Activated effector memory CD4-positive, alpha-beta T cell treated with anti-CD3 and anti-CD28 coated beads, Interleukin-2, amount 50 U/mL, for 16 hours (primary cell): ENCODE measurements at regions not wholly inside any gene's neighbourhood (a gene's known extent, or its start where the extent isn't known, plus 50 kb on each side); places are given as distances from the start of the nearest gene placed in this dataset.

Experiments used
- DNase-seq: peaks from one replicate; pipeline ENCODE4 v3.0.0-alpha.2; 2020

GRCh38 chr4:179751669-179752068 is 2309.4 kb upstream of the AGA start:
- no peak for DNase-seq

- no peak for DNase-seq
Measured at GRCh38 chr4:179755322-179755721, 2313.1 kb upstream of the AGA start.

- DNase-seq = no peak
Measured at GRCh38 chr4:179757641-179758040, 2315.4 kb upstream of the AGA start.

- DNase-seq = no peak
Measured at GRCh38 chr4:179762840-179763239, 2320.6 kb upstream of the AGA start.

GRCh38 chr4:179766938-179767337 is 2324.7 kb upstream of the AGA start:
- no peak for DNase-seq

GRCh38 chr4:179768996-179769395 is 2326.8 kb upstream of the AGA start:
- DNase-seq = no peak

GRCh38 chr4:179797738-179798137 is 2355.5 kb upstream of the AGA start:
- no peak for DNase-seq

- DNase-seq = no peak
Measured at GRCh38 chr4:179803857-179804256, 2361.6 kb upstream of the AGA start.

- DNase-seq = no peak
Measured at GRCh38 chr4:179804440-179804839, 2362.2 kb upstream of the AGA start.

- no peak for DNase-seq
Measured at GRCh38 chr4:179817317-179817716, 2375.1 kb upstream of the AGA start.

GRCh38 chr4:179823342-179823741 is 2381.1 kb upstream of the AGA start:
- no peak for DNase-seq

GRCh38 chr4:179831274-179831673 is 2389.0 kb upstream of the AGA start:
- no peak for DNase-seq

GRCh38 chr4:179836179-179837075 is 2394.2 kb upstream of the AGA start:
- DNase-seq = no peak

GRCh38 chr4:179843370-179843769 is 2399.8 kb upstream of the TENM3 start:
- no peak for DNase-seq

GRCh38 chr4:179855469-179855868 is 2387.7 kb upstream of the TENM3 start:
- no peak for DNase-seq

- no peak for DNase-seq
Measured at GRCh38 chr4:179858221-179858620, 2385.0 kb upstream of the TENM3 start.

GRCh38 chr4:179867300-179867878 is 2375.8 kb upstream of the TENM3 start:
- no peak for DNase-seq

GRCh38 chr4:179871726-179872125 is 2371.5 kb upstream of the TENM3 start:
- no peak for DNase-seq

GRCh38 chr4:179872755-179873154 is 2370.4 kb upstream of the TENM3 start:
- DNase-seq = no peak

GRCh38 chr4:179880756-179881155 is 2362.4 kb upstream of the TENM3 start:
- no peak for DNase-seq

- no peak for DNase-seq
Measured at GRCh38 chr4:179894066-179894778, 2349.0 kb upstream of the TENM3 start.

- DNase-seq = no peak
Measured at GRCh38 chr4:179919587-179919986, 2323.6 kb upstream of the TENM3 start.

- no peak for DNase-seq
Measured at GRCh38 chr4:179927473-179927872, 2315.7 kb upstream of the TENM3 start.

- no peak for DNase-seq
Measured at GRCh38 chr4:179941911-179942310, 2301.3 kb upstream of the TENM3 start.
